DND-41 (cell line): ENCODE measurements at regions not wholly inside any gene's neighbourhood (a gene's known extent, or its start where the extent isn't known, plus 50 kb on each side); places are given as distances from the start of the nearest gene placed in this dataset.

Source experiments
- CTCF ChIP-seq: IDR thresholded peaks from 2 replicates; pipeline ENCODE4 v1.5.1; 2012; ENCODE audit warnings: borderline replicate concordance, low read length, moderate library complexity, mild to moderate bottlenecking; ENCODE audit not compliant: poor library complexity, severe bottlenecking; ENCODE audit errors: extremely low read depth
- EZH2 ChIP-seq: IDR thresholded peaks from 3 replicates; pipeline ENCODE4 v1.6.1; 2012; ENCODE audit warnings: borderline replicate concordance, low read depth, mild to moderate bottlenecking, moderate library complexity, low read length, inconsistent platforms; ENCODE audit not compliant: severe bottlenecking

DNA sequence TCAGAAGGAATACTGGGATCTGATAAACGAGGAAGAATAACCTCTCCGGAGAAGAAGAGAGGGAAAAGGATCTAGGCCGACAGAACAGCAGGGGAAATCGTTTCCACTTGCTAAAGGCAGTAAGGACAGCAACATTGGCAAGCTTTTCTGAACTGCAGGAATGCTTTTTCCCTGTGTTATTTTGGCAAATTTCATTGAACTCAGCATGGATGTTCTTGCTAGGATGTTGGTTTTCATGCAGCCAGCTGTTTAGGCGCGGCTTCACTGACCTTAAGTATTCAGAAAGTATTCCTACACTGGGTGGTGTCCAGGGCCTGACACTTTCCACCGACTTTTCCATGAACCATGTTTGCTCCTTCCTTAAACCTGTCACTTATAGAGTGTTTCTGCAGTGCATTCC lies 489.7 kb downstream of the CNTN3 start:
- TF ChIP-seq CTCF: no peak
- no peak for TF ChIP-seq EZH2
